Colon (tissue), 2 donors: ENCODE measurements at regions not wholly inside any gene's neighbourhood (a gene's known extent, or its start where the extent isn't known, plus 50 kb on each side); places are given as distances from the start of the nearest gene placed in this dataset.

Experiments used
- FAIRE-seq: peaks from 2 replicates; lab custom pipeline; 2012; peaks lifted over from hg19 to GRCh38; lab: Jason Lieb, UNC
- donor health status: control.
- donor health status: control.

GRCh38 chr16:35506018-35506897, 2046.8 kb downstream of the TP53TG3F start:
- no peak for FAIRE-seq

DNA sequence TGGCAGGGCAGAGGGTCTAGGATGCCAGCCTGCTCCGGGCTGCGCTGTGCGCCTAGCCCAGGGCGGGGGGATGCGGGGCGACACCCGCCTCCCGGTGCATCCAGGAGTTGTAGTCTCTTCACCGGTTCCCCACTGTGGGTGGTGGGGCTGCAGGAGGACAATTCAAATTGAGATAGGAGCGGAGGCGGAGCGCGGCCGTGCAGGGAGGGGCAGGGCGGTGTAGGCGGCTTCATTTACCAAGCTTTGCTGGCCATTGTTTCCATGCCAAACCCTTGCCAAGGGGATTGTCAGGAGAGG, 2047.4 kb downstream of the TP53TG3F start:
- no peak for FAIRE-seq

DNA sequence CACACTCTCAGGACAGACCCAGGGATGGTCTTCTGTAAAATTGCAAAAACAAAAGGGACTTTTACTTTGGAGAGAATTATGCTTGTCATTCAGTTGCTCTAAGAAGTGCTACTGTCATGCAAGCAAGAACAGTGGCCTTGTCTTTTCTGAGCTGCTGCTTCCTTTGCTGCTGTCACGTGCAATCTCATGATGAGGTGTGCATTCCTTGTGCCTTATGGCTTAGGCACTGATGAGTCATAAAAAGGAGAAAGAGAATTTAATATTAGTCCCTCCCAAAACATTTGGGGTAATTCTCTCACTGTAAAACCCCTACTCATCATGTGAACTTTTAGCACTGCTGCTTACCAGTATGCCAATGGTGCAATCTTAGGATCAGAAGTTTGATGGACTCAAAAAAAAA, 2051.3 kb downstream of the TP53TG3F start:
- FAIRE-seq, result no peak

- FAIRE-seq, result no peak
These were observed 2057.1 kb downstream of the TP53TG3F start for GRCh38 chr16:35516551-35516950.

DNA sequence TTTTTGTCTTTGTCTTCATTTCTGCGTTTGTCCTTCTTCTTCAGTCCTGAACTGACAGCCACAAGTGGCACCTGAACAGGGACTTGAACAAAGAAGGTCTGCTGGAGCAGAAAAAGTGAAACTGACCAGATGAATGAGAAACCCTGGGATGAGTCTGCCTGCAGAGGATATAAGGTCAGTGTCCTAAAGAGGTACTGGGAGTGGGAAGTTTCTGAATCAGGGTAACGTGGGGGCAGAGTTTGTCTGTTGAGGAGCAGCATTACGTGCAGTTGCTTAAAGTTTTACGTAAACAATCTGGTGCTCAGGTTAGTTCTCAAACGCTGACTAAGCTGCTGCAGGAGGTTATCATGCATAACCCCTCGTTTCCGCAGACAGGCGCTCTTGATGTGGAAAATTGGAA, 2057.6 kb downstream of the TP53TG3F start:
- FAIRE-seq, result no peak

DNA sequence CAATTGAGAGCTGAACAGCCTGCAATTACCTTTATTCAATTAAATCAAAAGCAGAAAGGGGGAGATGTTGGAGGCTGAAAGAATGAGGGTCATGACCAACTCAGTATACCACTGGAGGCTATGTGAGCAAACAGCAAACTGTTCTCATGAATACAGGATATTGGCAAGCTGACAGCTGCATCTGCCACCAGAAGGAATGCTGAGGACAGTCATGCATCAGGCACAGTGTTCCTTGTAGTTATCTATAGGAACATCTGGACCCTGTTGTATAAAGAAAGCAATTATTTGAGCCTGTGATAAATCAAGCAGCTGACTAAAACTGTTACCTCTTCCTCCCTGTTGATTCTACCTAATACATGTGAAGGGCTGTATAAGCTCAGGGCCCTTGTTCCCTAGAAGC, 2064.6 kb downstream of the TP53TG3F start:
- no peak for FAIRE-seq

GRCh38 chr16:35525979-35526590, 2066.7 kb downstream of the TP53TG3F start:
- no peak for FAIRE-seq

- no peak for FAIRE-seq
These were observed 2073.2 kb downstream of the TP53TG3F start for GRCh38 chr16:35532576-35532975.

GRCh38 chr16:35533683-35534082, 2074.3 kb downstream of the TP53TG3F start:
- no peak for FAIRE-seq

- no peak for FAIRE-seq
These were observed 2084.1 kb downstream of the TP53TG3F start for GRCh38 chr16:35543486-35543885.

GRCh38 chr16:35552763-35553162, 2093.4 kb downstream of the TP53TG3F start:
- no peak for FAIRE-seq

GRCh38 chr16:35557731-35558130, 2098.3 kb downstream of the TP53TG3F start:
- FAIRE-seq, result no peak

DNA sequence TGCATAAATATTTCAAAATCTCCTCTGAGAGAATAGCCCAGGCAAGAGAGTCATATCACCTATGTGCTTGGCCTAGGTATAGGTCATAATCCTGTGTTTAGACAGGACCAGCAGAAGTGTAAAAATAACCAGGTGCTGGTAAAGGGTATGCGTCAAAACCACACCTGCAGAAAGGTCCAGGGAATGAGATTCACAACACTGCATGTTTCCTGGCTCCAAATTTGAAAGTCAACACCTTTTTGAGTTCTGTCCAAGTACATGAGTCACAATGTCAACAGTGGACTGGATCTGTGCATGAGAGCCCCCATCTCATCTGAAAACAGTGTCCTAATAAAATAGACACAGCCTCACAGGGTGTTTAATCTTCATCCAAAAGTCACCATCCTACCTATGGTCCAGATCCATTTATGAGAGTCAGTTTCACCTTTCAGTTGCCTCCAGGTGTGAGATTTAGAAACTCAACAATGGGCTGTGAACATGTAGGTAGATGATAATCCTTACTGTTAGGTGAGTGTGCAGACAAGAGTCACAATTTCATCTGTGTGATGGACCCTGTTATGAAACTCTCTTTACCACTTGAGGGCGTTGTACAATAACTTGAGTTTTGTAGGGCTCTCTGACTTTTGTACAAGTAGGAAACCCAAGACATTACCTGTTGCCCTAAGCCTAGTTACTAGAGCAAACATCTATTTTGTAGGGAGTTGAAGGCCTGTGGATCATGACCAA, 2100.7 kb downstream of the TP53TG3F start:
- no peak for FAIRE-seq

DNA sequence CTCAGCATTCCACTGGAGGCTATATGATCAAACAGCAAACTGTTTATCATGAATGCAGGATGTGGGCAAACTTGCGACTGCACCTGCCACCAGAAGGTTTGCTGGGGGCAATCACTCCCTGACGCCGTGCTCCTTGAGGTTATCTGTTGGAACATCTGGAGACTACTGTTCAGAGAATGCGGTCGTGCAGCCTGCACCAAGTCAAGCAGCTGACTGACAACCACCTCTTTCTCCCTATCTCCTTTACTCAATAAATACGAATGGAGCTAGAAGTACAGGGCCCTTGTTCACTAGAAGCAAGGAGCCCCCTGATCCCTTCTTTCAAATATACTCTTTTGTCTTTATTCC, 2101.2 kb downstream of the TP53TG3F start:
- FAIRE-seq, result no peak

DNA sequence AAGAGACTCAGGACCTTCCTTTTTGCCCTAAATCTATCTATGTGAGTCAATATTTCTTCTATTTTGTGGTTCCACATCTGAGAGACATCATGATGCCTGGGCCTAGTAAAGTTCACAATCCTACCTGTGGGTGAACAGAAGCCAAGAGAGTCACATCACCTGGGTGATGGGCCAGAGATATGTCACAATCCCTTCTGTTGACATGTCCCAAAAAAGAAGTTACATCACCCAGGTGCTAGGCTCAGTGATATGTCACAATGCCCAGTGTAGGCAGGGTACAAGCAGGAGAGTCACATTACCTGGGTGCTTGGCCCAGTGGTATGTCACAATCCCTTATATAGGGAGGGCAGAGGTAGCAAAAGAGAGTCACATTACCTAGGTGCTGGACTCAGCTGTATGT, 2101.9 kb downstream of the TP53TG3F start:
- no peak for FAIRE-seq

GRCh38 chr16:35562471-35562870, 2103.1 kb downstream of the TP53TG3F start:
- FAIRE-seq, result no peak

DNA sequence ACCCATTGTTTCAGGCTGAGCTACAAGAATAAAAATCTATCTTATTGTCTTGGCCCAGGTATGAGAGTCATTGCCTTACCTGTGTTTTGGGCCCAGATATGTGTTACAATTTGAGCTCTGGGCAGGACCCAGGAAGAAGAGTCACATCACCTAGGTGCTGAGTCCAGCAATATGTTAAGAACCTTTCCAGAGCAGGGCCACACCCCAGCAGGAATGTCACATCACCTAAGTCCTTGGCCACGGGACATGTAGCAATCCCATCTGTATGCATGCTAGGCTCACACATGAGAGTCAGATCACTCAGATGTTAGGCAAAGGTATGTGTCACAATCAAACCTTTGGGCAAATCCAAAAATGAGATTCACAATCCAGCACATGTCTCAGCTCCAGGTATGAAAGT, 2103.5 kb downstream of the TP53TG3F start:
- no peak for FAIRE-seq

DNA sequence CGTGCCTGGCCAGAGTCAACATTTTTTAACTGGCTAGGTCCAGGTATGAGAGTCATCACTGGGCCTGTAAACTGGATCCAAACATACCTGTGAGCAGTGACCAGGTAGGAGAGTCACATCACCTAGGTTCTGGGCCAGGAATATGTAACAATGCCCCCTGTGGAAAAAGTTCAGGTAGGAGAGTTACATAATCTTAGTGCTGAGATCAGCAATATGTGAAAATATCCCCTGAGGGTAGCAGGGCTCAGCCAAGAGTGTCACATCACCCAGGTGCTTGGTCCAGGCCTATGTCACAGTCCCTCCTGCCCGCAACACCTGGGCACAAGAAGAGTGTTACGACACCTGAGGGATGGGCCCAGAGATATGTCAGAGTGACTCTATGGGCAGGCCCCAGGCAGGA, 2104.7 kb downstream of the TP53TG3F start:
- FAIRE-seq, result no peak

GRCh38 chr16:35564889-35565288, 2105.5 kb downstream of the TP53TG3F start:
- no peak for FAIRE-seq

- no peak for FAIRE-seq
These were observed 2106.2 kb downstream of the TP53TG3F start for GRCh38 chr16:35565626-35566025.

DNA sequence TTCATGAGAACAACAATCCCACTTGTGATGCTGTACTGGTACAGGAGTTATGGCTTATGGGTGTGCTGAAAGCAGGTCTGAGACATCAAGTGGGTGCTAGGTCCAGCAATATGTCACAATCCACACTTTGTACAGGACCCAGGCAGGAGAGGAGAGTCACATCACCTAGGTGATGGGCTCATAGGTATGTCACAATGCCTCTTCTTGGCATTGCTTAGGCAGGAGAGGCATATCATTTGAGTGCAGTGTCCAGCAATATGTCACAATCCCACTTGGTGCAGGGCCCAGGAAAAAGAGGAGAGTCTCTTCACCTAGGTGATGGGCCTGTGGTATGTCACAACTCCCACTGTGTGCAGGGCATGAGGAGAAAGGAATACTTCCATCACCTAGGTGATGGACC, 2110.0 kb downstream of the TP53TG3F start:
- no peak for FAIRE-seq

DNA sequence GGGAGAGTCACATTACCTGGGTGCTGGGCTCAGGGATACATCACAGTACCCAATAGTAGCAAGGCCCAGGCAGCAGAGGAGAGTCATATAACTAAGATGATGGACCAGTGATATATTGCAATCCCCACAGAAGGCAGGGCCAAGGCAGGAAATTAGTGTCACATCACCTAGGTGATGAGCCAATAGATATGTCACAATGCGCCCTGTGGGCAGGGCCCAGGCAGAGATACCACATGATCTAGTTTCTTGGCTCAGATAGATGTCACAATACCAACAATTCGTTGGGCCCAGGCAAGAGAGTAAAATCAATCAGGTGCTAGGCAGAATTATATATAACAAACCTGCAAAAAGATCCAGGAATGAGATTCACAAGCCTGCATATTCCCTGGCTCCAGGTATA, 2111.5 kb downstream of the TP53TG3F start:
- FAIRE-seq, result no peak

- no peak for FAIRE-seq
These were observed 2112.8 kb downstream of the TP53TG3F start for GRCh38 chr16:35572186-35572585.
